Activated CD4-positive, alpha-beta T cell treated with anti-CD3 and anti-CD28 coated beads for 36 hours (primary cell): ENCODE measurements at regions not wholly inside any gene's neighbourhood (a gene's known extent, or its start where the extent isn't known, plus 50 kb on each side); places are given as distances from the start of the nearest gene placed in this dataset.

ENCODE experiments used
- ATAC-seq: fragments of 200-7000 bp; cut with Tn5 transposase; one replicate; pipeline ENCODE4 v1.10.0; 2021; ENCODE audit warnings: mild to moderate bottlenecking, moderate library complexity
- CTCF ChIA-PET: fragments of 350-600 bp; sonication (Branson Sonifier 250); formaldehyde crosslinking; loops from one replicate; lab custom pipeline; 2021; ENCODE audit warnings: antibody characterized with exemption; lab: Charles Lee
- POLR2A ChIA-PET: fragments of 350-600 bp; sonication (Branson Sonifier 250); formaldehyde crosslinking; loops from one replicate; lab custom pipeline; 2021; ENCODE audit warnings: antibody characterized with exemption, inconsistent platforms; lab: Charles Lee
- DNase-seq: peaks from one replicate; pipeline ENCODE4 v3.0.0-alpha.2; 2020
- H3K27ac Mint-ChIP-seq: one replicate; pipeline ENCODE4 v1.8.0; 2021; ENCODE audit warnings: mixed read lengths
- H3K27me3 Mint-ChIP-seq: one replicate; pipeline ENCODE4 v1.8.0; 2021; ENCODE audit warnings: mixed read lengths
- H3K36me3 Mint-ChIP-seq: one replicate; pipeline ENCODE4 v1.8.0; 2021; ENCODE audit warnings: low read depth, mixed read lengths
- H3K4me1 Mint-ChIP-seq: one replicate; pipeline ENCODE4 v1.8.0; 2021; ENCODE audit warnings: mixed read lengths
- H3K4me3 Mint-ChIP-seq: one replicate; pipeline ENCODE4 v1.8.0; 2021; ENCODE audit warnings: mild to moderate bottlenecking, moderate library complexity, mixed read lengths
- H3K9me3 Mint-ChIP-seq: one replicate; pipeline ENCODE4 v1.8.0; 2021; ENCODE audit warnings: low read depth, mixed read lengths
- intact Hi-C, 2 experiments: fragments of 100-400 bp; cut with DNase I in 1 of 2; cut with micrococcal nuclease in 1 of 2; formaldehyde crosslinking; loops; one replicate each; pipeline versions ENCODE4 v1.14.2 to v1.15.1; 2022 to 2024; cut with DNase I, micrococcal nuclease

GRCh38 chr22:34931026-34931425, 134.9 kb upstream of the ISX start:
- POLR2A ChIA-PET: no interaction called here
- H3K27me3 Mint-ChIP-seq: peaks cover 6% of the 10 kb centered on the region
- CTCF ChIA-PET: no interaction called here
- no peak overlapping the region for H3K4me3 Mint-ChIP-seq
- H3K36me3 Mint-ChIP-seq: no peaks in the 10 kb centered on the region
- intact Hi-C loops: no loop called here
- ATAC-seq: no peak
- peaks cover 3% of the 10 kb centered on the region for H3K9me3 Mint-ChIP-seq
- H3K4me1 Mint-ChIP-seq: no peaks in the 10 kb centered on the region
- no peak for DNase-seq
- H3K27ac Mint-ChIP-seq: no peak overlapping the region

- no peaks in the 10 kb centered on the region for H3K36me3 Mint-ChIP-seq
- ChIA-PET POLR2A (no interaction called here), CTCF (no interaction called here)
- no peaks in the 10 kb centered on the region for H3K9me3 Mint-ChIP-seq
- peaks cover 7% of the 10 kb centered on the region for H3K27me3 Mint-ChIP-seq
- intact Hi-C loops: no loop called here
- no peaks in the 10 kb centered on the region for H3K4me1 Mint-ChIP-seq
- ATAC-seq: no peak
- no peak overlapping the region for H3K27ac Mint-ChIP-seq
- H3K4me3 Mint-ChIP-seq: no peak overlapping the region
- no peak for DNase-seq
Observed at GRCh38 chr22:34934261-34934660, 131.7 kb upstream of the ISX start.

- no peaks in the 10 kb centered on the region for H3K36me3 Mint-ChIP-seq
- ChIA-PET POLR2A (no interaction called here), CTCF (interaction anchor here (1.0 kb wide), 1 partner anchor 207 kb away, joined by 3 read pairs; no protein-coding TSS in a partner anchor)
- peaks cover 2% of the 10 kb centered on the region for H3K9me3 Mint-ChIP-seq
- ATAC-seq (no peak), DNase-seq (no peak)
- H3K4me3 Mint-ChIP-seq: no peak overlapping the region
- H3K4me1 Mint-ChIP-seq: no peaks in the 10 kb centered on the region
- intact Hi-C loops: no loop called here
- H3K27me3 Mint-ChIP-seq: peaks cover 7% of the 10 kb centered on the region
- no peak overlapping the region for H3K27ac Mint-ChIP-seq
Observed at GRCh38 chr22:34943830-34944229, 122.1 kb upstream of the ISX start.

- H3K4me1 Mint-ChIP-seq: no peaks in the 10 kb centered on the region
- H3K4me3 Mint-ChIP-seq: no peak overlapping the region
- peaks cover 4% of the 10 kb centered on the region for H3K27me3 Mint-ChIP-seq
- ATAC-seq (no peak), DNase-seq (no peak)
- no peaks in the 10 kb centered on the region for H3K36me3 Mint-ChIP-seq
- no peaks in the 10 kb centered on the region for H3K9me3 Mint-ChIP-seq
- intact Hi-C loops: no loop called here
- no peak overlapping the region for H3K27ac Mint-ChIP-seq
- CTCF ChIA-PET: interaction anchor here (0.6 kb wide), 1 partner anchor 302 kb away, joined by 4 read pairs; no protein-coding TSS in a partner anchor
- POLR2A ChIA-PET: no interaction called here
Observed at GRCh38 chr22:34946339-34946985, 119.5 kb upstream of the ISX start.

- intact Hi-C loops: no loop called here
- ATAC-seq (no peak), DNase-seq (no peak)
- H3K27ac Mint-ChIP-seq: no peak overlapping the region
- H3K4me3 Mint-ChIP-seq: no peak overlapping the region
- no peaks in the 10 kb centered on the region for H3K4me1 Mint-ChIP-seq
- H3K27me3 Mint-ChIP-seq: no peaks in the 10 kb centered on the region
- no peaks in the 10 kb centered on the region for H3K36me3 Mint-ChIP-seq
- POLR2A ChIA-PET: no interaction called here
- CTCF ChIA-PET: interaction anchor here (0.7 kb wide), 1 partner anchor 1743 kb away, joined by 3 read pairs; no protein-coding TSS in a partner anchor
- no peaks in the 10 kb centered on the region for H3K9me3 Mint-ChIP-seq
Observed at GRCh38 chr22:34950489-34950888, 115.5 kb upstream of the ISX start.

- H3K4me3 Mint-ChIP-seq: no peak overlapping the region
- intact Hi-C loops: no loop called here
- DNase-seq: no peak
- ChIA-PET POLR2A (no interaction called here), CTCF (no interaction called here)
- H3K27ac Mint-ChIP-seq: no peak overlapping the region
- H3K4me1 Mint-ChIP-seq: no peaks in the 10 kb centered on the region
- H3K9me3 Mint-ChIP-seq: no peaks in the 10 kb centered on the region
- no peaks in the 10 kb centered on the region for H3K27me3 Mint-ChIP-seq
- ATAC-seq: no peak
- H3K36me3 Mint-ChIP-seq: no peaks in the 10 kb centered on the region
Observed at GRCh38 chr22:34951212-34951611, 114.7 kb upstream of the ISX start.

- intact Hi-C loops: no loop called here
- CTCF ChIA-PET: no interaction called here
- POLR2A ChIA-PET: no interaction called here
- H3K27me3 Mint-ChIP-seq: no peaks in the 10 kb centered on the region
- no peaks in the 10 kb centered on the region for H3K36me3 Mint-ChIP-seq
- DNase-seq (no peak), ATAC-seq (no peak)
- H3K4me1 Mint-ChIP-seq: no peaks in the 10 kb centered on the region
- H3K4me3 Mint-ChIP-seq: no peak overlapping the region
- H3K9me3 Mint-ChIP-seq: no peaks in the 10 kb centered on the region
- no peak overlapping the region for H3K27ac Mint-ChIP-seq
Observed at GRCh38 chr22:34960005-34960404, 106.0 kb upstream of the ISX start.

- no peaks in the 10 kb centered on the region for H3K9me3 Mint-ChIP-seq
- ChIA-PET CTCF (no interaction called here), POLR2A (interaction anchor here (0.6 kb wide), 1 partner anchor 82 kb away, joined by 13 read pairs; no protein-coding TSS in a partner anchor)
- H3K4me3 Mint-ChIP-seq: no peak overlapping the region
- intact Hi-C loops: no loop called here
- peaks cover 4% of the 10 kb centered on the region for H3K27me3 Mint-ChIP-seq
- H3K36me3 Mint-ChIP-seq: no peaks in the 10 kb centered on the region
- no peaks in the 10 kb centered on the region for H3K4me1 Mint-ChIP-seq
- DNase-seq (no peak), ATAC-seq (no peak)
- no peak overlapping the region for H3K27ac Mint-ChIP-seq
Observed at GRCh38 chr22:34966980-34967565, 98.9 kb upstream of the ISX start.

- Mint-ChIP-seq H3K9me3 (no peaks in the 10 kb centered on the region), H3K27ac (no peak overlapping the region), H3K4me1 (no peaks in the 10 kb centered on the region), H3K36me3 (no peaks in the 10 kb centered on the region), H3K4me3 (no peak overlapping the region), H3K27me3 (peaks cover 4% of the 10 kb centered on the region)
- ATAC-seq (no peak), DNase-seq (no peak)
- ChIA-PET CTCF (no interaction called here), POLR2A (no interaction called here)
- intact Hi-C loops: no loop called here
Observed at GRCh38 chr22:34969001-34969790, 96.8 kb upstream of the ISX start.

GRCh38 chr22:34971456-34971855, 94.5 kb upstream of the ISX start:
- peaks cover 7% of the 10 kb centered on the region for H3K9me3 Mint-ChIP-seq
- POLR2A ChIA-PET: no interaction called here

GRCh38 chr22:34972191-34972897, 93.6 kb upstream of the ISX start:
- intact Hi-C loops: no loop called here
- no peak for ATAC-seq
- Mint-ChIP-seq H3K36me3 (no peaks in the 10 kb centered on the region), H3K27ac (no peak overlapping the region), H3K4me3 (no peak overlapping the region), H3K9me3 (peaks cover 7% of the 10 kb centered on the region), H3K4me1 (no peaks in the 10 kb centered on the region), H3K27me3 (peaks cover 8% of the 10 kb centered on the region)
- no peak for DNase-seq
- ChIA-PET POLR2A (no interaction called here), CTCF (no interaction called here)

More at GRCh38 chr22:34971456-34971855, 94.5 kb upstream of the ISX start:
- CTCF ChIA-PET: no interaction called here
- no peak overlapping the region for H3K27ac Mint-ChIP-seq
- DNase-seq: no peak
- H3K36me3 Mint-ChIP-seq: no peaks in the 10 kb centered on the region
- intact Hi-C loops: no loop called here
- H3K4me1 Mint-ChIP-seq: no peaks in the 10 kb centered on the region
- peaks cover 8% of the 10 kb centered on the region for H3K27me3 Mint-ChIP-seq
- H3K4me3 Mint-ChIP-seq: no peak overlapping the region
- no peak for ATAC-seq
